GM21526 (cell line): ENCODE measurements at regions not wholly inside any gene's neighbourhood (a gene's known extent, or its start where the extent isn't known, plus 50 kb on each side); places are given as distances from the start of the nearest gene placed in this dataset.

Experiments used
- ATAC-seq: cut with Tn5 transposase; IDR thresholded peaks from one replicate; pipeline ENCODE4 v1.9.1; 2021; ENCODE audit warnings: moderate library complexity; ENCODE audit not compliant: unreplicated experiment, low FRiP score

DNA sequence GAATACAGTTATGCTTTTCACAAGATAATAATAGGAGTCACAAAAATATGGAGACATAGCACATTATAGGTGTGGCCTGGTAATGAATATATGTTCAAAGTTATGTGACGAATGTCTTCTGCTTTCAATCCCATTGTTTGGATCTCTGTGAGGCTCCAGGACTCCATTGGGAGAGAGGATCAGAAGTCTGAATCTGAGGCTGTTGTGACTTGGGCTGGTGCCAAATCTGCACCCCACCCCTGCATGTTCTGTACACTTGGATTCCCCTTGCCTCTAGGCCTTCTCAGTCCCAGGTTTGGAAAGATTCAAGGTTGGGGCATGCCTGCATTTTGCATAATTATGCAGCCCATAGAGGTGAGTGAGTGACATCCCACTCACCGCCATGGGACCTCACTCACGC is 103.1 kb upstream of the MGAT5 start:
- no peak for ATAC-seq

DNA sequence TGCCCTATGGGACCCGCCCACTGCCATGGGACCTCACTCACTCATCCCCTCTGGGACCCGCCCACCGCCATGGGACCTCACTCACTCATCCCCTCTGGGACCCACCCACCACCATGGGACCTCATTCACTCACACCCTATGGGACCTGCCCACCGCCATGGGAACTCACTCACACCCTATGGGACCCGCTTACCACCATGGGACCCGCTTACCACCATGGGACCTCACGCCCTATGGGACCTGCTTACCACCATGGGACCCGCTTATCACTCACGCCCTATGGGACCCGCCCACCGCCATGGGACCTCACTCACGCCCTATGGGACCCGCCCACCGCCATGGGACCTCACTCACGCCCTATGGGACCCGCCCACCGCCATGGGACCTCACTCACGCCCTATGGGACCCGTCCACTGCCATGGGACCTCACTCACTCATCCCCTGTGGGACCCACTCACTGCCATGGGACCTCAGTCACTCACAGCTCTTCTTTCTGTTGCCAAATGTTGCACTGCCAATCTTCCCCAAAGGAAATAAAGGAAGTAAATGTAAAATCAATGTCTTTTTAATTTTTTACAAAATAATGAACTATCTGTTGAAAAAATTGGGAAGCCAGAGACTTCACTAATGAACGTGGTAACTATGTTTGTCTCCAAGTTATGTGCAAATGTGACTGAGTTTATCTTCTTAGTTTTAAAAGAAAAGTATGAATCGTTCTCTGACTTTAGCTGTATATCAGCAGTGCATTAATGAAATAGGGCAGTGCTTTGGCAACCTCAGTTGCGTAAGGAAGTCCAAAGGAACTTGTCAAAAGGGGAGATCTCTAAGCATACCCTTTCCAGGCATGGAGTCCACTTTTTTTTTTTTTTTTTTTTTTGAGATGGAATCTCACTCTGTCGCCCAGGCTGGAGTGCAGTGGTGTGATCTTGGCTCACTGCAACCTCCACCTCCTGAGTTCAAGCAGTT is 101.5 kb upstream of the MGAT5 start:
- ATAC-seq, result no peak

DNA sequence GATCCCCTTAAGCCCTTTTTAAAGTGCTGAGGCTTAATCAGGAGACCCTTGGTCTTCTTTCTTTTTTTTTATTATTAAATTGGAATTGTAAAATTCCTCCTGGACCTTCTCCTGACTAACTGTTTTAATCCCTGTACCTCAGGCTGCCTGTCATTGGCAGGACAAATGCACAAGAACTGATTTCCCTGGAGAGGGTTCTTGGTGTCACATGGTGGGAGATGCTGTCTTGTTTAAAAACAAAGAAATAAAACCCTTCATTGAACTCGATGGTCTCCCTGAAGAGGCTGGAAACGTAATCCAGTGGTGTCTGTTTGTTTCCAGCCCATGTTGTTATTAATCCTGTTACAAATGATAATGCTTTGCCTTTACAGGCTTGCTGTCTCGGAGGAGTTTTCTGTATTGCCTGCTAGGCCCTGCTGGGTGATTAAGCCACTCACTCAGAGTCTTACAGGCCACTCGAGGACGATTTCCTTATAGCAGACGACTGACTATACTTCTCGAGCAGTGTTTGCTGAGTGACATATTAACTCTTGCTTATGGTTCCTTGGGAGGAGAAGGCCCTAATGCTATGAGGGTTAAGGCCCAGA is 100.5 kb upstream of the MGAT5 start:
- ATAC-seq, result no peak

DNA sequence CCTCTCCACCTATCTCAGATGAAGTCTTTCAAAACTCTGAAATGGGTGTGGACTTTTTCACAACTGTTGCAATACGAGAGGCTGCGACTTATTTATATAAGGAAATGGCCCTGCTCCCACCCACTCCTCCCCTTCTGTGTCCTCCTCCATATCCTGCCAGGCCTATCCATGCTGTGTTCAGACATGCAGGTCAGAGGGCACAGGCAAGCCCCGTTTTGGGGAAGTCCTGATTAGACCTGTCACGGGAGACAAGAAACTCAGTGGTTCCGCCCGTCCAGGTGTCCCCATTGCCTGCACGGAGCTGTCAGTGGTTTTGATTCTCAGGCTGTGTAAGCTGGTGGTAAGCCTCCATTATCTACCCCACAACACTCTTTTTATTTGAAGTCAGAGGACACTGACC is 99.6 kb upstream of the MGAT5 start:
- ATAC-seq, result peak; percentile 72

DNA sequence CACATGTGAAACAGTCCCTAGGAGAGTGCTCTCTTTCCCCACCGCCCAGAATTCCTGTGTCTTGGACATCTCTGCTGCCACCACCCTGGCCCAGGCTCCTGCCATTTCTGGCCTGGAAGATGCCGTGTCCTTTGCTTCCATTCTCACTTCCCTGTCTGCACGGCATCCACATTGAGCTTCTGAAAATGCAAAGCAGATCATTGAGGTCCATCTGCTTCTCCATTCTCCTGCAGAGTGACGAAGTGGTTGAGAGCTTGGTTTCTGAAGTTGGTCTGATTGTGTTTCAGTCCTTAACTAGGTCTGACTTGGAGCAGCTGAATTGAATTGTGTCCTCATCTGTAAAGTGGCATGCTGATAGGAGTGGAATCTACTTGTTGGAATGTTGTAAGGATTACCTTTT is 98.7 kb upstream of the MGAT5 start:
- ATAC-seq, result peak; percentile 82

DNA sequence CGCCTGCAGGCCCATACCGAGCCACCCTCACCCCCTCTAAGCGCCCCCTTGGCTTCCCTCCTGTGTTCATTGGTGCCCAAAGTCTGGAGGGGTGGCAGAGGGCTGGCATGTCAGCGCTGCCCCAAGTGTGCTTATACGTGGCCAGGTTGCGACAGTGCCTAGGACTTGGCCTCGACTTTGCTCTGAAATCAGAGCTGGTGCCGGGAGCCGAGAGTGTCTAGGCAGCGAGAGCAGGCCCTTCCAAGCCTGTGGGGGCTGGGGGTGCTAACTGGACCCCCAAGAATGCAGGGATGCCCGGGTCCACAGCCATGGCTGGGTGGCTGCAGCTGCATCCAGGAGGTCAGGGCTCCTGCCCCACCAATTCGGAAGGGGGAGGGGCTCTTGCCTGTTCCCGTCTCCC is 95.6 kb upstream of the MGAT5 start:
- no peak for ATAC-seq

DNA sequence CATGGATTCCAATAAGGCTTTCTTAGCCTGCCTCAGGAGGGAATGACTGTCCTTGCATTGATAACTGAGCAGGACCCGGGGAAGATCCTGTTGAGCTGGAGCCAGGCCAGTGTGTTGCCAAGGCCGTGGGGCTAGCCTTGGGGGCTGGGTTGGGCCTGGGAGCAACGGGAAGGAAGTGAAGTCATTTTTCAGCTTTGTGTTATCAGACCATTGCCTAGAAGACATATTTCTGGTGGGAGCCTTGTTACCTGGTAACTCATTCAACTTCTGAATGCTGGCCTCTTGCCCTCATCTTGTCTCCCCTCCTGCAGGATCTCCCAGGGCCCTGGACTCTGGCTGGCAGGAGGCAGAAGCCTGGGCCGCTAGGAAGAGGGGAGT is 92.7 kb upstream of the MGAT5 start:
- ATAC-seq, result no peak

DNA sequence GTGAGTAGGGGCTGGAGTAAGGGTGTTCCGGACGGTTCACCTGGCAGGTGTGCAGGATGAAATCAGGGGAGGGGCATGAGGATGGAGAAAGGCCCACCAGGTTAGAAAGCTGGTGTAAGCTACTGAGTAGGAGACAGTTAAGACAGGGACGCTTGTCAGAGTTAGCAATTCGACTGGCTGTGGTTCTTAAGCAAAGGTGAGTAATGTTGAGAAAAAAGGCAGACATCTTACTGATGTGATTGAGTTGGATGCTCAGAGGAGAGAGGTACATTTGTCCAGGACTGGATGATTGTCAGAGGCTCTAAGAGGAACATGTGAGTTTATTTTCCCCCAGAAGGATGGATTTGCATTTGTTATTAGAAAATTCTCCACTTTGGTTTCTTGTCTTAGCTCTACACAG is 90.5 kb upstream of the MGAT5 start:
- ATAC-seq, result no peak

DNA sequence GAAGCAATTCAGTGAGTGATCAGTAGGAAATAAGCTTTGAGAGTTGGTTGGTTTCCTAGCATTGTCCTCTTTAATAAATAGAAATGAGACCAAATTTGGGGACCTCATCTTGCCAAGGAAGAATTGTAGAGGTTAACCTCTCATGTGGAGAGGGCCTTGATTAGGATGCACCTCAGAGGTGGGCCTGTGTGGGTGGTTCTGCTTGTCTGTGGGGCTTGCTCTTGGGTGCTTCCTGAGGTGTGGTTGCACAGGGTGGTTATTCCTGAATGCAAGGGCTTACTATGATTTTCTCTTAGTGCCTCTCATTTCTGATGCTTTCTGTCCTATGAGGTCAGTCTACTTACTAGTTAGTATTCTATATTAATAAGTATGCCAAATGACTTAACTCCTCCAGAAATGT is 89.6 kb upstream of the MGAT5 start:
- no peak for ATAC-seq

DNA sequence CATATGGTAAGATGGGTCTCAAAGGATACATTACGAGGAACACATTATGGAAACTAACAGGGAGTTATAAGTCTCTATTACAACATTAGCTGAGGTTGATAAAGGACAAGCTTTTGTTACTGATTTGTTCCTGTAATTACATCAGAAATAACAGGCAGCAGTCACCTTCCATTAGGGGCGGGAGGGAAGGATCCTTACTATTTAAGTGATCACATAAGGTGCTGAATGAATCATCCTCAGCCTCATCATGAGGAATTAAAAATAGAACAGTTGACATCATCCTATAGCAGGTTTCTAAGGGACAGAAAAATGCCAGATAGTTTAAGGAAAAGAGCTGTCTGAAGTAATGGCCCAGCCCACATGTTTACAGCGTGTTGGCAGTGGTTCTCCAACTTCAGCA is 86.9 kb upstream of the MGAT5 start:
- ATAC-seq, result no peak

DNA sequence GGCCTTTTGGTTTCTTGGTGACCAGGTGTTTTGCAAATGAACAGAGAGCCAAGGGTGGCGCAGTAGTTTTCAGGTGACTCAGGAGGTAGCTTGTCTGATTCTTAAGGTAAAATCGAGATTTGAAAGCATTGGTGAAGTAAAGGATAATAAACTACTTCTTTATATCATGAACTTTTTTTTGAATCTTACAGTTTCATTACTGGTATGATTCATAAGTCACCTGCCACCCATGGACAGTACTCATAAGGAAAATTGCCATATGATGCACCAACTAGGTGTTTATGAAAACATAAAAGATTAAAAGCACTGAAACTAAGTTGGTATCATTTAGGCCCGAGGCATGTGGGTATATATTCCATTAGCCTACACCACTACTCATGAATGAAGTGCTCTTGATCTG is 84.1 kb upstream of the MGAT5 start:
- ATAC-seq, result no peak

DNA sequence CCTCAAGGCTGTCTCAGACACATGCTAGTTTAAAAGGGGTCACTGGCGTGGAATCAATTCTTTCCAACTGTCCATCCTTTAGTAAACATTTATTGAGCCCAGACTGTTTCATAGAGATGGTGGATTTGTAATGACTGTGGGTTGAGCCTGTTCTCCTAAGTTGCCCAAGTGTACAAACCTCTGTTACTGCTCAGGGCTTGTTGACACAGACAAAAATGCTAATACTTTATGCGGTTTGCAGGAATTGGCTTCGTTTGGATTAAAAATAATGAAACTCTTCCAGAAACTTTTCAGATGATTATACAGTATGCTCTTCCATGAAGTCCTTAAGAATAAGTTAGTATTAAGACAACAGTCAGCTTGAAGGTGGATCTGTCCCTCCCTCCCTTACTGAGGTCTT is 83.6 kb upstream of the MGAT5 start:
- ATAC-seq, result no peak

DNA sequence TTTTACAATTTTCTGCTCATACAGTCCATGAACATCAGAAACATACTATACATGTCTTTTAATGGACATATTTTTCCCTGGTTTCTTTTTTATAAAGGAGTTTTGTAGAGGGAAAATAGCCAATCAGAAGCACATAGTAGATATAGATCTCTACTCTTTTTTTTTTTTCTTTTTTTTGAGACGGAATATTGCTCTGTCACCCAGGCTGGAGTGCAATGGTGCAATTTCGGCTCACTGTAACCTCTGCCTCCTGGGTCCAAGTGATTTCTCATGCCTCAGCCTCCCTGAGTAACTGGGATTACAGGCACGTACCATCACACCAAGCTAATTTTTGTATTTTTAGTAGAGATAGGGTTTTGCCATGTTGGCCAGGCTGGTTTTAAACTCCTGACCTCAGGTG is 83.2 kb upstream of the MGAT5 start:
- no peak for ATAC-seq

DNA sequence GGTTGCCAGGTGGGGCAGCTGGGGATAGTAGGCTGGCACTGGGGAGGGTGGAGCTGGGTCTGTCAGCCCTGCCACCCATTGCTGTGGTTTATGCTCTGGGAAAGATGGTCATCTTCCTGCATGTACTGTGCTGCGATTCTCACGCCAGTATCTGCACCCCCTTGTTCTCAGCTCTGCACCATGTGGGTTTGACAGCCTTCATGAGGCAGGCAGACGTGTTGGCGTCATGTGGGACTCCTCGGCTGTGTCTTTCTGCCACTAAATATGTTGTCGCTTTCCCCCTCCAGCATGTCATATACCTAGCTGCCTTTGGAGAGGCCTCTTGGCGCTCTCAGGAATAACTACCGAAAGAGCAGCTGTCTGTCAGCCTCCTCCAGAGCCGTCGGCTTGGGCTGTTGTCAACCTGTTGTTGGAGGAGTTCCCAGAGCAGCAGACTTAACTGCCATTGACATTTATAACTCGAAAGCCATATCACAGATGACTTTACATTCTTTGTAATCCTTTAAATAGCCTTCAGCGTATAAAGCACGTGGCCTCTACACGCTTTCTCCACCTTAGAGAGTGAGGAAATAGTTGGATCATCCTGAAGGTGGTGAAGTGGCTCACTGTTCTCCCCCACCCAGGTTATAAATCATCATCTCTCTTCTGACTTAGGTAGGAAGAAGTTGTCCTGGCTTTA is 80.4 kb upstream of the MGAT5 start:
- ATAC-seq, result no peak

DNA sequence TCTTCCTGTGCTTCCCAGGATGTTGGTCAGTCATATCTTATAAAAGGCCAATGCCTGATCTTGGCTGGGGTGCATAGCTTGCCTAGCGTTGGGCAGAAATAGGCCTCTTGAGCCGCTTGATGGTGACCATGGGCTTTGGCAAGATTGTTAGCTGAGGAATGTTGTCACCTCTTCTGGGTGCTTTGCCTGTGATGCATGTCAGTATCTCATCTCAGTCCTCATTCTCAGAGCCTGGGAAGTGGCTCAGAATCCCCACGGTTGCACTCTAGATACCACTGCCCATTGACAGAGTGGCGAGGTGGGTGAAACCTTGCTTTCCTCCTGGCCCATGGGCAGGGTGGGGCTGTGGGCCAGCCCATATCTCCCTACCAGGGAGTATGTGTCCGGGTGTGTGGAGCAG is 79.2 kb upstream of the MGAT5 start:
- no peak for ATAC-seq

DNA sequence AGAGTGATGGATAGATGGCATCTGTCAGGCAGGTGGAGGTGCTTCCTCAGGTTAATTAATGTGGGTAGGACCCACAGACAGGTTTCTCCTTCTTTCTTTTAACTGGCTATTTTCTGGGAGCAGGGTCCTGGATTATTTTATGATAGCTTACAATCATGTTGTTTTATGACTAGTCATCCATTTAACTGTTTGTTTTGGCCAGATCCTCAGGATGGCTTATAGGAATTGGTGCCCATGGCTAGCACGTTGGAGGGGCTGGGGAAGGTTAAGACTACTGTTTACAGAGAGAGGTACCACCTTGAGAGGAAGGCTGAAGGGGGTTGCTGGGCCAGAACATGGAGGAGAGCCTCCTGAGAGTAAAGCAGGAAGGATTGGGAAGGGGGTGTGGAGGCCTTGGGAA is 78.0 kb upstream of the MGAT5 start:
- no peak for ATAC-seq

DNA sequence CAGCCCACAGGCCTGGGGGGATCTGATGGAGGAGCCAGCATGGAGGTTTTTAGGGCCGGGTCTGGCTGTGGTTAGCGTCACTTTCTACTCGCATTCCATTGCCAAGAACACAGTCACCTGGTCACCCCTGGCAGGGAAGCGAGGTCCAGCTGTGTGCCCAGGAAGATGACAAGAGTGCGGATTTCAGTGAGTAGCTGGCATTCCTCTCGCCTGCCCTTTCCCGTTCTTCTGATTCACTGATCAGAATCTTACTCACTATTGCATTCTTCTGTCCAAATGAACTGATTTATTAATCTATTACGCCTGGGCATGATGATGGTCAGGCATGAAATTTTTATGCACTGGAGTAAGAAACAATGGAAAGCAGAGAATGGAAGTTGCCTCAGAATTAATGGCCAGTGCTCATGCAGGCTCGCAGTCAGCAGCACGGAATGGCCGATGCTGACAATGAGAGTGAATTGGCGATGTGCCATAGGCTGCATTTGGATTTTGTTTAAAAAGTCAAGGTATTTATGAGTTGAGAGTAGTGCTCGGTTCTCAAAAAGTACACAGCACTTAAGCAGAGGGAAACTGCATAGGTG is 76.4 kb upstream of the MGAT5 start:
- no peak for ATAC-seq

DNA sequence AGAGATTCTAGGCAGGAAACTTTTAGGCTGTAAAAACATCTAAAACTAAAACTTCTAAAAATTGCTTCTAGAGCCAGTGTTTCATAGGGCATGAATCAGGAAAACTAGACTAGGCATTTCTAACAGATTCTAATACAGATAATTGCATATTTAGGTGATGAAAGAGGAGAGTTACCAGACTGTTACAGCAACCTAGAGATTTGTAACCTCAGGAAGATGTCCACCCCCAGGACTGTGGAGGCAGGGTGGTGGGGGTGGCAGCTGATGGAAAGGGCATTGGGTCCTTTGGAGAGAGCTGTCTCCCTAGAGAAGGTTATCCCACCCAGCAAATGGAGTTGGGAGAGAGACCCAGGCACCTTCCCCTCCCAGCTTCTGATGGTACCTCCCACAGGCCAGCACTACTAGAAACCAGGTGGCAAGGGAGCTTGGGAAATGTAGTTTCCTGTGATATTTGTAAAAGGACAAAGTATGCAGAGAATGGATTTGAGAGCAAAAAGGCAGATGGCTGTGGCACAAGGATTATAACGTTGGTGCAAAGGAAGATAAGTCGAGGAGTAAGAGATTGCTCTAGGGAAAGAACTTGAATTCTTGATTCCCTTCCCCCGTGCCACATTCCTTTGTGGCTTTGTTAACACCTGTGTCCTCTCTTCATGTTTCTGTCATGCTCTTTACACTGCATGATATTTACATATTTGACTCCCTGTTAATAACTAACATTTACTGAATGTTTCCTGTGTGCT is 75.6 kb upstream of the MGAT5 start:
- no peak for ATAC-seq

DNA sequence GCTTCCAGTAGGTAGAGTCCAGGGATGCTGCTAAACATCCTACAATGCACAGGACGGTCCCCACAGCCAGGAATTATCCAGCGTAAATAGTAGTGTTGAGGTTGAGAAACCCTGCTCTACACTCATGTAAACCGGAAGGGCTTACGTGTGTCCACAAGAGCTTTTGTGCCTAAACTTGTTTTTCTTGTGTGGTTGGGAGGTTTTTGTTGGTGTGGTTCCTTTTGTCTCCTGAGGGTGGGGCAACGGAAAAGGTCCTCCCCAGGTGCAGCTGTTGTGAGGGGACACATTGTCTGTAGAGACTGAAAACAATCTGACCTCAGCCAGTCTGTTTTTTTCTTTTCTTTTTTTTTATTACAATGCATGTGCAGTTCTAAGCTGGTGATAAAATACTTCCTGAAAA is 72.7 kb upstream of the MGAT5 start:
- ATAC-seq, result no peak

DNA sequence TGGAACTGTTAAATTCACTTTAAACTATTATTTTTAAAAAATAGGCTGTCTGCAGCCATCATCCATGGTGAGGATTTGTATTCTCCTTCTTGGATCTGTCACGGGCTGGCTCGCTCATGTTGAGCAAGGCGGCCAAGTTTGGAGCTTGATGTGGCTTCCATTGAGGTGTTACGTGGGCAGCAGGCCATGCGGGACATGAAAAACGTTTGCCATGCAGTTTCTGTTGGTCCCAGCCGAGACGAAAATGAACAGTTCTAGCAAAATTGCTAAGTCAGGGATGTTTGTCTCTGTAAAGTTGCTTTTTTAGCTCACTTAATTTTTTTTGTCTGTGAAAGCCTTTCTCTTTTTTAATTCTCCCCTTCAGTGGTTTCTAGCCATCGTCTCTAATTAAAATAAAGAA is 70.2 kb upstream of the MGAT5 start:
- no peak for ATAC-seq

DNA sequence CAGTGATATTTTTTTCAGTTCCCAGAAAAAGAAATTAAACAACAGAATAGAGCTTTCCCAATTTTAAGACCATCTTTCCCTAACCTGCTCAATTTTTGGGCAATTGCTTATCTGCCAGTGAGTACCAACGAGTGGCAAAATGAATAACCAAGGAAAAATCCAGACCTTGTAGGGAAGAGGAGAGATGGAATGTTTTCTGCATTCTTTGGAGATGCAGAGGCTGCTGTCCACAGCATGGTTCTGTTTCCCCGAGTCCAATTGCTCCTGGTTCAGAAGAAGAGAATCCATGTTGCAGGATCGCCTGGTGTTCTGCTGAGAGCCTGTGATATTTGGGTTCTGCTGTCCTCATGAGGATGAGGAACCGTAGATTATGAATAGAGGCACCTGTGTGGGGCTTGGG is 68.2 kb upstream of the MGAT5 start:
- ATAC-seq, result no peak
